Myocyte (in vitro differentiated cells): ENCODE measurements at regions not wholly inside any gene's neighbourhood (a gene's known extent, or its start where the extent isn't known, plus 50 kb on each side); places are given as distances from the start of the nearest gene placed in this dataset.

ENCODE experiments used
- DNase-seq: peaks from one replicate; pipeline ENCODE4 v3.0.0-alpha.2; 2012; ENCODE audit warnings: low read depth

DNA sequence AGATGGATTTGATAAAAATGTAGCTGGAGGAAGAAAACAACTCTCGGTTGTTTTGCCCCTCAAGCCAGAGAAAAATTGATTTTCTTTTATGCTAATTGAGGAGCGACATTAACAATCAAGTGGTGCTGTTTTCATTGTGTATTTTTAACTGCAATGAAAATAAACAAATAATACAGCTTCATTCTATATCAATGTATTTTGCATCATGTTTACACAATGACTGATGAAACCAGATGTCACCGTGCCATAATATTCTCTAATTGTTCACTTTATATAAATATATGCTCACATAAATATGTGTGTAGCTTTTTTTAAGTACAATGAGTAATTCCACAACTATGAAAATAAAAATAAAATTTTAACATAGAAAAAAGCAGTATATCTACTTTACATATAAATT is 139.0 kb upstream of the PRDM9 start:
- no peak for DNase-seq

DNA sequence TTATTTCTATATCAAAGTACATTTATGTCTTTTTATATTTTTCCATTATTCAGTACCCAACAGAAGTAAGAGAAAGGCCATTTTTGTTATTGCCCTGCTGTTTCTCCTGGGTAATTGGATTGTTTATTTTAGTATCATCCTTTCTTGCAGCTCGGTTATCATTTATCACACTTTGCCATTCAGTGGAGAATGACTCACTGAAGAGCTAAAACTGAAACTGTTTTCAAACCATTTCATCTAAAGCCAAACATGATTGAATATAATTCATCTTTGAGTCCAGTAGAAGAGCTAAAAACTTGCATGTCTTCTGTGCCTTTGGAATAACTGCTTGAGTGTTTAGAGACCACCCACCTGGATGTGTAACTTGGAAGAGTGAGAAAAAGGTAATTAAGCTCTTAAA is 139.5 kb upstream of the PRDM9 start:
- no peak for DNase-seq

DNA sequence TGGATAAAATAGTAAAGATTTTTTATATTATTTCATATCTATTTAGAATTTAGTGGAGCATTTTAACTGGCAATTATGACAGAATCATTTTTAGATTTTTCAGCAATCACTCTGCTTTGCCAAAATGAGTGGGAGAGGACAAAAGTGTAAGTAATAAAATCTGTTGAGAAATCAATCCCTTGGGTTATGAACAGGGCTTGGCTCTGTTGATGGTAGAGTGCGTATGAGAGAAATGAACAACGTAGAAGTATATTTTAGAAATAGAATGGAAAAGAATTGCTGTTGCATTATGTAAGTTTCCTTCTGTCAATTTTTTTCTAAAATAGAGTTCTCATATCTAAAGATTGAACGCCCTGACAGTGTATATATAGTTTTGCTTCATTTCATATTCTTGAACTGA is 154.1 kb upstream of the PRDM9 start:
- DNase-seq = no peak

DNA sequence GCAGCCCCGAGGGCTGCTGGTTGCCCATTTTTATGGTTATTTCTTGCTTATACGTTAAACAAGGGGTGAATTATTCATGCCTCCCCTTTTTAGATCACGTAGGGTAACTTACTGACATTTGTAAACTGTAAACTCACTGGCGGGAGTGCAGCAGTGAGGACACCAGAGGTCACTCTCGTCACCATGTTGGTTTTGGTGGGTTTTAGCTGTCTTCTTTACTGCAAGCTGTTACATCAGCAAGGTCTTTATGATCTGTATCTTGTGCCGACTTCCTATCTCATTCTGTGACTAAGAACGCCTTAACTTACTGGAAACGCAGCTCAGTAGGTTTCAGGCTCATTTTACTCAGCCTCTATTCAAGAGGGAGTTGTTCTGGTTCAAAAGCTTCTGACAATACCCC is 155.0 kb upstream of the PRDM9 start:
- no peak for DNase-seq

GRCh38 chr5:23343121-23343520 is 164.3 kb upstream of the PRDM9 start:
- DNase-seq = no peak

GRCh38 chr5:23332650-23333251 is 174.7 kb upstream of the PRDM9 start:
- no peak for DNase-seq

DNA sequence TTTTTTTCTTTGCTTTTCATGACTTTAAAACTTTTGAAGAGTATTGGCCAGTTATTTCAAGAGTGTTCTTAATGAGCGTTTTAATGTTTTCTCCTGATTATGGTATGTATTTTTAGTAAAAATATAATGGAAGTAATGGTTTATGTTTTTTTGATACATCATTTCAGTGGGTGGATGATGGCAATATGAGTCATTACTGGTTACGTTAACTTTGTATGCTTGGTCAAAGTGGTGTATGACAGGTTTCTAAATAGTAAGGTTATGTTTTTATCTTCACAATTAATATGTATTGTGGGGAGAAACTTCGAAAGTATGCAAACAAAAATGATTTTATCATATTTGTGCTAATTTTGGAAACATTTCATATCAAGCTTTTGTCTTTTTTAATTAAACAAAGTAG is 176.7 kb upstream of the PRDM9 start:
- no peak for DNase-seq

- DNase-seq = no peak
Measured at GRCh38 chr5:23319901-23320300, 187.5 kb upstream of the PRDM9 start.

DNA sequence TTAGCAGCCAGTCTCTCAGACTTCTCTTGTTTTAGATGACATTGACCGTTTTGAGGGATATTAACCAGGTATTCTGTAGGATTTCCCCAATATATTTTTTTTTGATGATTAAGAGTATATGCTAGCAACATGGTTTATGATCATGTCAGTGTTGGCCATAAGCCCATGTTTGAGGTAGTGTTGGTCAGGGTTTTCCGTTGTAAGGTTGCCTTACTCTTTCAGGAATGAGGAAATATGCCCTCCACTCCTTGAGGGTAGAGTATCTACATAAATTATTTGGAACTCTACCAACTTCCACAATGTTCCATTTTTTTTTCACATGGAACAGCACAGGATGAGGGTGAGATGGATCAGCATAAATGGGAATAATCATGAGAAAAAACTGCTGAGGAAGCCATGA is 188.4 kb upstream of the PRDM9 start:
- DNase-seq = no peak

DNA sequence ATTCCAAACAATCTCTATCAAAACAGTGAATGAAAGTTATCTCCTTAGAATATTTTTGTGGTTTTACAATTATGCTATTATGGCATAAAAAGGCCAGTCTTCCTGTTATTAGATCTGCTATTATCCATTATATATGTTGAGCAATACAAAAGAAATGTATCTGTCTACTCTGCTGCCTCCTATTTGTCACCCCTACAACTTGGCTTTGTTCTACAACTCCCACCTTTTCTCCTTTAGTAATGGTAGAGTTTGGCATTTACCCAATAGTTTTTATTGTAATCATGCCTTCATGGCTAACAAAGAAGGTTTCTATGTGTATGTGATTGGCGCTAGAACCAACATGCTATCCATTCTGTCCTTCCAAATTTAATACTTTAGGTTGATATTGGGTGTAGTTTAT is 189.2 kb upstream of the PRDM9 start:
- DNase-seq = no peak

- no peak for DNase-seq
Measured at GRCh38 chr5:23316060-23316591, 191.3 kb upstream of the PRDM9 start.

GRCh38 chr5:23314827-23315226 is 192.6 kb upstream of the PRDM9 start:
- DNase-seq = no peak

GRCh38 chr5:23305055-23305454 is 202.4 kb upstream of the PRDM9 start:
- no peak for DNase-seq

DNA sequence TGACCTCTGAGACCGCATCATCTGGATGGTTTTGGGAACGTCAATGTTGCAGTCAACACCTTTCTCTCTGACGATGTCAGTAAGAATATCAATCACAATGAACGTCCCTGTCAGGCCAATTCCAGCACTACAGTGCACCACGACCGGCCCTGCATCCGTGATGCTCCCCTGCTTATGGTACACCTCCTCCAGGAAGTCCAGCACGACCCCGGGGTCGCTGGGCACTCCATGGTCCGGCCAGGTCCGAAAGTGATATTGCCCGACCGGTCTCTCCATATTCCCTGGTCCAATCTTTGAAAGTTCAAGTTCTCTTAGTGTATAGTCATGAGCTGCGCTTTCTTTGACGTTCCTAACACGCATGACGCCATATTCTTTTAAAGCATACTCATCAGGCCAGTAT is 203.6 kb upstream of the PRDM9 start:
- DNase-seq = no peak

- no peak for DNase-seq
Measured at GRCh38 chr5:23303435-23303834, 204.0 kb upstream of the PRDM9 start.

GRCh38 chr5:23302438-23302837 is 205.0 kb upstream of the PRDM9 start:
- no peak for DNase-seq

DNA sequence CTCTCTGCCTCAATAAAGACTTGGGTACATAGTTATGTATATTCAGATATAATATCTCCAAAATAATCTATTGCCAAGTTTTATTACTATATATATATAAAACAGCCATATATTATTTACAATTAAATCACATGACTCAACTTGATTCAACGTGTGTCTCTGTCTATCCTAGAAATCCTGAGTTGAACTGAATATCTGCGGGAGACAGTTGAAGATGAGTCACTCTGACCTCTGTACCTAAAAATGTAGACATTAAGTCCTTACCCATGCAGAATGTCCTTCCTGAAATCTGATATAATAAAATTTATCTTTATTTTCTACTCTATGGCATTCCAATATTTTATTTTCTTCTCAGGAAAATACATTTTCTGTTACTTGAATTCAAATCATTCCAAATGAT is 218.2 kb upstream of the PRDM9 start:
- DNase-seq = no peak

DNA sequence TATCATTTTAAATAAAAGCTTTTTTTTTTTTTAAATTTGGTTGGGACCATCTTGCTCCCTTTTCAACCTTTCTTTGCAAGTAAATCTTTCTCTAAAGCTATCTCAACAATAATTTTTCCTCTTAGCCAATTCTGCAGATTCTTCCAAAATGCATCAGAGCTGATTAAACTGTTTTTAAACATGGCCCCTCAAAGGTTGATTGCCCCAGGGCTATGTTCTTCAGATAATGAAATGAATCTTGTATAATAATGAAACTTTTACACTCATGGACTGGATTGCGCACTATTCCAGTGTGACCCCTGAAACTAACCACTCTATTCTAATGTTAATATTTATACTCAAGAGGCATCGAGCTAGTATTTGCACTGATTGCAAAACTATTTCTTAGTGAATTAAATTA is 222.8 kb upstream of the PRDM9 start:
- DNase-seq = no peak

DNA sequence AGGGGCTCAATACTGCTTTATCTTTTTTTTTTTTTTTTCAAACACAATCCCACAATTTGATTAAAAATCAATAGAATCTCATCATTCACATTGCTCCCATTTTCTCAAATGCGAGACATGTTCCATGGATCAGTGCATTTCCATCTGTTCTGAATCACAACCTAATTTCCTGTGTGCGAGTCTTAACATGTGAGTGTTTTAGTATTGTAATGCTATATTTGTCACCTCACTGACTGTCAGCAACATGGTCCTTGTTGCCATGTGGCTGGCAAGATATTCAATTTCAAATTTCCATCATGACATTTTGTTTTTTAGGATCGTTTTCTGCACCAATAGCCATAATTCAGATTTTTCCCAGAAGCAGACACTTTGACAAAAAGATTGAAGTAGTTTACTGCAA is 233.2 kb upstream of the PRDM9 start:
- no peak for DNase-seq

DNA sequence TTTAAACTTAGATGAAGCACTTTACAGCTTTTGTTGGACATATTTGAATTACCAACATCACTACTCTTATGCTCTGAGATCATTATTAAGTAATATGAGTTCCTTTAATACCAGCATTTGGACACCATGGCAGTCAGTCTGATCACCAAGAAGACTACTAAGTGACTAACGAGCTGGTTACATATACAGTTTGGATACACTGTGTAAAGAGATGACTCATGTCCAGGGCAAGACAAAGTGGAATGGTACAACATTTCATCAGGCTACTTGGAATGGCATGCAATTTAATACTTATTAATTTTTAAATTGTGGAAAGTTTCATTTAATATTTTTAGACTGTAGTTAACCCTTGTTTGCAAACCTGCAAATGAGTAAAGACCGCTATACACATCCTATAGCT is 237.4 kb upstream of the PRDM9 start:
- DNase-seq = no peak

DNA sequence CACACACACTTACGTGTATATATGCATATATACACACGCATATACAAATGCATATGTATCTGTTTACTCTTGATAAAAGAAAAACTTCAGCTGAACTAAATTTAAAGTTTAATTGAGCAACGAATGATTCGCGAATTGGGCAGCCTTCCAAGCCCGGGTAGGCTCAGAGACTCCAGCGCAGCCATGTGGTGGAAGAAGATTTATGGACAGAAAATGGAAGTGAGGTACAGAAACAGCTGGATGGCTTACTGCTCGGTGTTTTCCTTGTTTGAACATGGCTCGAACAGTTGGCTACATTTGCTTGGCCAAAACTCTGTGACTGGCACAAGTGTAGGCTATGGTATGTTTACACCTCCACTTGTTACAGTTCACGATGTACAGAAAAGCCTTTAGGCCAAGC is 239.3 kb upstream of the PRDM9 start:
- no peak for DNase-seq

- no peak for DNase-seq
Measured at GRCh38 chr5:23260621-23261020, 246.8 kb upstream of the PRDM9 start.

GRCh38 chr5:23257656-23258055 is 249.8 kb upstream of the PRDM9 start:
- no peak for DNase-seq

- DNase-seq = no peak
Measured at GRCh38 chr5:23253621-23254198, 253.7 kb upstream of the PRDM9 start.
